Neural progenitor cell (in vitro differentiated cells): ENCODE measurements at regions not wholly inside any gene's neighbourhood (a gene's known extent, or its start where the extent isn't known, plus 50 kb on each side); places are given as distances from the start of the nearest gene placed in this dataset.

Source experiments
- CTCF ChIP-seq: fragments of 200-600 bp; sonication (generic); IDR thresholded peaks from 2 replicates; pipeline ENCODE4 v1.5.1; 2017; ENCODE audit warnings: antibody characterized with exemption, mild to moderate bottlenecking
- EZH2phosphoT487 ChIP-seq: fragments of 200-600 bp; sonication (generic); IDR thresholded peaks from 2 replicates; pipeline ENCODE4 v1.6.1; 2017; ENCODE audit warnings: antibody characterized with exemption

- TF ChIP-seq CTCF (no peak), EZH2phosphoT487 (no peak)
These were observed 133.3 kb downstream of the DCK start for GRCh38 chr4:71126719-71127118.
